ENCODE measurements at regions not wholly inside any gene's neighbourhood (a gene's known extent, or its start where the extent isn't known, plus 50 kb on each side); places are given as distances from the start of the nearest gene placed in this dataset.

GRCh38 chr16:88290850-88291830, 91.6 kb upstream of the ZNF469 start:
- H3K27ac ChIP-seq: no peak overlapping the region
- TF ChIP-seq CTCF (conservative IDR thresholded peaks at IDR 0.05; ENCODE audit: low read depth): no peak
- DNase-seq (ENCODE audit: low spot score): no peak
- ChIA-PET POLR2A (ENCODE audit: low non-redundant PET) (no interaction called here), CTCF (no interaction called here)

- TF ChIP-seq CTCF (conservative IDR thresholded peaks at IDR 0.05; ENCODE audit: low read depth): no peak
- POLR2A ChIA-PET (ENCODE audit: low non-redundant PET): no interaction called here
- no peak overlapping the region for H3K27ac ChIP-seq
- no peak for DNase-seq (ENCODE audit: low spot score)
- CTCF ChIA-PET: no interaction called here
Measured at GRCh38 chr16:88292007-88292970, 90.5 kb upstream of the ZNF469 start.

- ChIA-PET POLR2A (ENCODE audit: low non-redundant PET) (no interaction called here), CTCF (no interaction called here)
- H3K27ac ChIP-seq: no peak overlapping the region
- no peak for TF ChIP-seq CTCF (conservative IDR thresholded peaks at IDR 0.05; ENCODE audit: low read depth)
- DNase-seq (ENCODE audit: low spot score): no peak
Measured at GRCh38 chr16:88293097-88293496, 89.7 kb upstream of the ZNF469 start.

GRCh38 chr16:88295671-88296436, 86.9 kb upstream of the ZNF469 start:
- no peak for TF ChIP-seq CTCF (conservative IDR thresholded peaks at IDR 0.05; ENCODE audit: low read depth)
- ChIA-PET POLR2A (ENCODE audit: low non-redundant PET) (no interaction called here), CTCF (interaction anchor here (0.6 kb wide), 1 partner anchor 36 kb away, joined by 4 read pairs; no protein-coding TSS in a partner anchor)
- DNase-seq (ENCODE audit: low spot score): no peak
- H3K27ac ChIP-seq: peak overlapping the region; percentile 11; the same call in 1 of the 2 replicates

GRCh38 chr16:88296437-88297177, 86.2 kb upstream of the ZNF469 start:
- ChIA-PET CTCF (interaction anchor here (0.6 to 0.8 kb wide), 2 partner anchors 35 to 809 kb away, joined by 4 read pairs; no protein-coding TSS in a partner anchor), POLR2A (ENCODE audit: low non-redundant PET) (no interaction called here)
- peak overlapping the region; percentile 91 for H3K27ac ChIP-seq
- DNase-seq (ENCODE audit: low spot score): no peak
- no peak for TF ChIP-seq CTCF (conservative IDR thresholded peaks at IDR 0.05; ENCODE audit: low read depth)

Data from RWPE1 (cell line).